Spleen (tissue), 11 donors: ENCODE measurements at regions not wholly inside any gene's neighbourhood (a gene's known extent, or its start where the extent isn't known, plus 50 kb on each side); places are given as distances from the start of the nearest gene placed in this dataset.

Experiments
- DNase-seq: peaks from one replicate; pipeline ENCODE4 v3.0.0-alpha.2; 2020
- H3K27ac ChIP-seq, 8 donors: fragments of 200-600 bp; sonication (generic) in 7 of 8; 1 replicate in 4 of 8; 2 replicates in 4 of 8; pipeline versions ENCODE4 v1.5.0 to v1.8.0; 2016 to 2021; ENCODE audit warnings: inconsistent platforms in 4 of 8, mild to moderate bottlenecking in 4 of 8, moderate library complexity in 1 of 8
- H3K27me3 ChIP-seq, 7 donors: fragments of 200-600 bp; sonication (generic) in 6 of 7; replicated peaks in 1 of 7; 1 replicate in 4 of 7; 2 replicates in 3 of 7; pipeline versions ENCODE4 v1.5.0 to v1.8.0; 2016 to 2021; ENCODE audit warnings: inconsistent platforms in 3 of 7, mild to moderate bottlenecking in 1 of 7
- H3K36me3 ChIP-seq, 6 donors: fragments of 200-600 bp; sonication (generic) in 5 of 6; 1 replicate in 4 of 6; 2 replicates in 2 of 6; pipeline versions ENCODE4 v1.5.0 to v1.8.0; 2016 to 2021; ENCODE audit warnings: inconsistent platforms in 2 of 6
- H3K4me1 ChIP-seq, 6 donors: fragments of 200-600 bp; sonication (generic) in 5 of 6; 1 replicate in 3 of 6; 2 replicates in 3 of 6; pipeline versions ENCODE4 v1.5.0 to v1.8.0; 2016 to 2021; ENCODE audit warnings: inconsistent platforms in 3 of 6
- H3K4me3 ChIP-seq, 8 donors: fragments of 200-600 bp; sonication (generic) in 7 of 8; 1 replicate in 4 of 8; 2 replicates in 4 of 8; pipeline versions ENCODE4 v1.5.0 to v1.8.0; 2016 to 2021; ENCODE audit warnings: inconsistent platforms in 4 of 8, mild to moderate bottlenecking in 4 of 8, moderate library complexity in 2 of 8
- H3K9me3 ChIP-seq, 8 donors: fragments of 200-600 bp; sonication (generic) in 7 of 8; 1 replicate in 4 of 8; 2 replicates in 4 of 8; pipeline versions ENCODE4 v1.5.0 to v1.8.0; 2016 to 2021; ENCODE audit warnings: inconsistent platforms in 4 of 8
- CTCF ChIP-seq, 11 experiments: fragments of 200-600 bp in 7 of 11; fragments of 450-650 bp in 4 of 11; sonication (generic) in 4 of 11; IDR thresholded peaks in 8 of 11; conservative IDR thresholded peaks in 3 of 11; 1 replicate in 7 of 11; 2 replicates in 4 of 11; pipeline versions ENCODE4 v1.4.0 to v1.8.0; 2016 to 2021; ENCODE audit warnings: antibody characterized with exemption in 11 of 11, inconsistent platforms in 4 of 11, mild to moderate bottlenecking in 1 of 11
- POLR2A ChIP-seq, 3 donors: fragments of 450-650 bp; IDR thresholded peaks; one replicate each; pipeline ENCODE4 v1.5.1; 2017; ENCODE audit warnings: antibody characterized with exemption in 3 of 3, mild to moderate bottlenecking in 1 of 3
- POLR2AphosphoS5 ChIP-seq, 3 donors: sonication (generic); formaldehyde crosslinking; IDR thresholded peaks; one replicate each; pipeline ENCODE4 v1.5.1; 2017; ENCODE audit warnings: antibody characterized with exemption in 3 of 3
- WGBS, 5 donors: extraction: QIAGEN DNeasy Blood & Tissue Kit in 3 of 5; methylation state at CpG; one replicate each; pipeline versions ENCODE4 v1.1.5 to v1.1.7; 2013 to 2018; 5-methylcytosine and 5-hydroxymethylcytosine counted together
- intact Hi-C: fragments of 100-400 bp; cut with DNase I; formaldehyde crosslinking; loops from one replicate; pipeline ENCODE4 v1.15.0; 2023; ENCODE audit warnings: low total_unique reads
- donor health status: healthy with polysubstance abuse.
- donor health status: DM: no; HTN: no; CAD: no; lungs with moderate emphysema.
- donor health status: DM: no; HTN: no; CAD: no.
- donor health status: Bipolar disorder and iron deficiency.
- donor health status: healthy.
- donor health status: DM: no; HTN: no; CAD: no.
- donor health status: DM: yes; HTN: yes; CAD: no.

- Histone ChIP-seq H3K27ac (no peak overlapping the region), H3K27me3 (no peaks in the 10 kb centered on the region), H3K4me3 (no peak overlapping the region), H3K4me1 (no peaks in the 10 kb centered on the region), H3K36me3 (no peaks in the 10 kb centered on the region), H3K9me3 (peaks cover 0 to 49% (median 43%) of the 10 kb centered on the region in 8 donors)
- TF ChIP-seq POLR2AphosphoS5 (IDR thresholded peaks at IDR 0.05) (no peak), POLR2A (IDR thresholded peaks at IDR 0.05) (no peak), CTCF (IDR thresholded peaks at IDR 0.05 in 8 of 11, conservative IDR thresholded peaks at IDR 0.05 in 3 of 11) (no peak)
- WGBS, 5 donors, result 78 to 91% (median 86%) methylated on average over 4 of the region's 4 CpGs
- DNase-seq, result no peak
- intact Hi-C loops, result no loop called here
These were observed 277.5 kb upstream of the MAGI2 start for GRCh38 chr7:79730971-79731370.

GRCh38 chr7:79723833-79724618 lies 270.6 kb upstream of the MAGI2 start:
- Histone ChIP-seq H3K9me3 (peaks cover 0 to 5% (median 0%) of the 10 kb centered on the region in 8 donors), H3K4me1 (no peaks in the 10 kb centered on the region), H3K27me3 (no peaks in the 10 kb centered on the region), H3K4me3 (no peak overlapping the region), H3K27ac (no peak overlapping the region), H3K36me3 (no peaks in the 10 kb centered on the region)
- TF ChIP-seq POLR2A (IDR thresholded peaks at IDR 0.05) (no peak), CTCF (IDR thresholded peaks at IDR 0.05 in 8 of 11, conservative IDR thresholded peaks at IDR 0.05 in 3 of 11) (no peak)
- 46 to 70% (median 56%) methylated on average over 6 of the region's 6 CpGs for WGBS, 5 donors
- DNase-seq, result no peak
- intact Hi-C loops, result no loop called here

GRCh38 chr7:79722217-79722616 lies 268.8 kb upstream of the MAGI2 start:
- H3K4me3 ChIP-seq, result no peak overlapping the region
- TF ChIP-seq CTCF (IDR thresholded peaks at IDR 0.05 in 8 of 11, conservative IDR thresholded peaks at IDR 0.05 in 3 of 11) (no peak), POLR2AphosphoS5 (IDR thresholded peaks at IDR 0.05) (no peak), POLR2A (IDR thresholded peaks at IDR 0.05) (no peak)
- H3K4me1 ChIP-seq, result no peaks in the 10 kb centered on the region
- DNase-seq, result no peak
- H3K9me3 ChIP-seq, result peaks cover 0 to 5% (median 0%) of the 10 kb centered on the region in 8 donors
- intact Hi-C loops, result no loop called here
- H3K27me3 ChIP-seq, result no peaks in the 10 kb centered on the region
- H3K36me3 ChIP-seq, result no peaks in the 10 kb centered on the region
- H3K27ac ChIP-seq, result no peak overlapping the region

- TF ChIP-seq POLR2AphosphoS5 (IDR thresholded peaks at IDR 0.05) (no peak), CTCF (IDR thresholded peaks at IDR 0.05 in 8 of 11, conservative IDR thresholded peaks at IDR 0.05 in 3 of 11) (no peak), POLR2A (IDR thresholded peaks at IDR 0.05) (no peak)
- Histone ChIP-seq H3K9me3 (peaks cover 0 to 5% (median 0%) of the 10 kb centered on the region in 8 donors), H3K27me3 (no peaks in the 10 kb centered on the region), H3K27ac (no peak overlapping the region), H3K4me3 (no peak overlapping the region), H3K4me1 (no peaks in the 10 kb centered on the region), H3K36me3 (no peaks in the 10 kb centered on the region)
- WGBS, 5 donors, result 69 to 92% (median 80%) methylated on average over 3 of the region's 3 CpGs
- peak; percentile 45 for DNase-seq
- intact Hi-C loops, result no loop called here
These were observed 265.7 kb upstream of the MAGI2 start for GRCh38 chr7:79719216-79719615.
